ENCODE measurements at regions not wholly inside any gene's neighbourhood (a gene's known extent, or its start where the extent isn't known, plus 50 kb on each side); places are given as distances from the start of the nearest gene placed in this dataset.

GRCh38 chr11:76282172-76282571, 75.9 kb upstream of the WNT11 start:
- TF ChIP-seq EZH2 (IDR thresholded peaks at IDR 0.05; ENCODE audit: borderline replicate concordance, low read depth, low read length, poor library complexity, severe bottlenecking) (no peak), CTCF (conservative IDR thresholded peaks at IDR 0.05; ENCODE audit: low read depth, low read length) (no peak)

Data from A673 (cell line).